H9 (cell line): ENCODE measurements at regions not wholly inside any gene's neighbourhood (a gene's known extent, or its start where the extent isn't known, plus 50 kb on each side); places are given as distances from the start of the nearest gene placed in this dataset.

Experiments
- DNase-seq: peaks from one replicate; pipeline ENCODE4 v3.0.0-alpha.2; 2017
- H2AFZ ChIP-seq: one replicate; pipeline ENCODE4 v1.6.1; 2013; ENCODE audit warnings: mild to moderate bottlenecking, low read length, control low read depth, moderate library complexity
- H2AK5ac ChIP-seq: 2 replicates; pipeline ENCODE4 v1.6.1; 2013; ENCODE audit warnings: low read length, control low read depth, mixed read lengths; ENCODE audit not compliant: insufficient read length
- H2BK120ac ChIP-seq: one replicate; pipeline ENCODE4 v1.6.1; 2013; ENCODE audit warnings: low read depth, mild to moderate bottlenecking, low read length, control low read depth, inconsistent platforms; ENCODE audit not compliant: poor library complexity, severe bottlenecking
- H2BK12ac ChIP-seq: 2 replicates; pipeline ENCODE4 v1.6.1; 2013; ENCODE audit warnings: low read length, control low read depth, mixed read lengths, low read depth; ENCODE audit not compliant: insufficient read length
- H2BK15ac ChIP-seq: 2 replicates; pipeline ENCODE4 v1.6.1; 2013; ENCODE audit warnings: low read depth, low read length, control low read depth
- H2BK20ac ChIP-seq: one replicate; pipeline ENCODE4 v1.6.1; 2013; ENCODE audit warnings: low read depth, mild to moderate bottlenecking, low read length, control low read depth, inconsistent platforms; ENCODE audit not compliant: poor library complexity, severe bottlenecking
- H2BK5ac ChIP-seq: 2 replicates; pipeline ENCODE4 v1.6.1; 2013; ENCODE audit warnings: low read length, control low read depth, mixed read lengths; ENCODE audit not compliant: insufficient read length
- H3K14ac ChIP-seq: 2 replicates; pipeline ENCODE4 v1.6.1; 2013; ENCODE audit warnings: low read length, control low read depth; ENCODE audit not compliant: insufficient read depth
- H3K18ac ChIP-seq: 2 replicates; pipeline ENCODE4 v1.6.1; 2013; ENCODE audit warnings: low read depth, mild to moderate bottlenecking, mixed read lengths, low read length, control low read depth; ENCODE audit not compliant: insufficient read length
- H3K23ac ChIP-seq: 2 replicates; pipeline ENCODE4 v1.6.1; 2013; ENCODE audit warnings: low read length, control low read depth, mixed read lengths, low read depth; ENCODE audit not compliant: insufficient read length
- H3K23me2 ChIP-seq: 2 replicates; pipeline ENCODE4 v1.6.1; 2013; ENCODE audit warnings: low read depth, mild to moderate bottlenecking, mixed read lengths, low read length, control low read depth; ENCODE audit not compliant: insufficient read length, poor library complexity, severe bottlenecking
- H3K27ac ChIP-seq: 2 replicates; pipeline ENCODE4 v1.5.1; 2013; ENCODE audit warnings: low read length, control low read depth, mixed read lengths, low read depth; ENCODE audit not compliant: insufficient read length
- H3K27me3 ChIP-seq: 2 replicates; pipeline ENCODE4 v1.6.1; 2013; ENCODE audit warnings: low read length, control low read depth, inconsistent platforms; ENCODE audit not compliant: insufficient read depth
- H3K4ac ChIP-seq: 2 replicates; pipeline ENCODE4 v1.6.1; 2013; ENCODE audit warnings: low read depth, mild to moderate bottlenecking, control low read depth, inconsistent platforms, low read length, moderate library complexity
- H3K4me1 ChIP-seq: 2 replicates; pipeline ENCODE4 v1.6.1; 2013; ENCODE audit warnings: low read length, control low read depth, inconsistent platforms; ENCODE audit not compliant: insufficient read depth
- H3K4me2 ChIP-seq: 2 replicates; pipeline ENCODE4 v1.6.1; 2013; ENCODE audit warnings: low read length, control low read depth, mixed read lengths; ENCODE audit not compliant: insufficient read length, insufficient read depth
- H3K56ac ChIP-seq: 2 replicates; pipeline ENCODE4 v1.6.1; 2013; ENCODE audit warnings: low read depth, mild to moderate bottlenecking, mixed read lengths, low read length, control low read depth; ENCODE audit not compliant: insufficient read length
- H3K79me1 ChIP-seq: 2 replicates; pipeline ENCODE4 v1.6.1; 2013; ENCODE audit warnings: low read depth, mild to moderate bottlenecking, moderate library complexity, low read length, control low read depth, inconsistent platforms; ENCODE audit not compliant: insufficient read depth, poor library complexity, severe bottlenecking
- H3K79me2 ChIP-seq: 2 replicates; pipeline ENCODE4 v1.6.1; 2013; ENCODE audit warnings: low read length, control low read depth, inconsistent platforms; ENCODE audit not compliant: insufficient read depth
- H3K9ac ChIP-seq: 2 replicates; pipeline ENCODE4 v1.6.1; 2013; ENCODE audit warnings: low read length, control low read depth, mixed read lengths; ENCODE audit not compliant: insufficient read length; ENCODE audit errors: extremely low read depth
- H3K9me3 ChIP-seq: one replicate; pipeline ENCODE4 v1.6.1; 2013; ENCODE audit warnings: low read depth, low read length, inconsistent platforms; ENCODE audit not compliant: control insufficient read depth
- H3T11ph ChIP-seq: one replicate; pipeline ENCODE4 v1.6.1; 2013; ENCODE audit warnings: mild to moderate bottlenecking, low read length, control low read depth, inconsistent platforms
- H4K20me1 ChIP-seq: one replicate; pipeline ENCODE4 v1.6.1; 2013; ENCODE audit not compliant: control insufficient read depth, insufficient read length, insufficient read depth
- H4K5ac ChIP-seq: 2 replicates; pipeline ENCODE4 v1.6.1; 2013; ENCODE audit warnings: low read depth, mild to moderate bottlenecking, mixed read lengths, low read length, control low read depth; ENCODE audit not compliant: insufficient read length
- H4K8ac ChIP-seq: replicated peaks from 2 replicates; pipeline ENCODE4 v1.6.1; 2013; ENCODE audit warnings: low read length, control low read depth, mixed read lengths, low read depth; ENCODE audit not compliant: insufficient read length
- H4K91ac ChIP-seq: 2 replicates; pipeline ENCODE4 v1.6.1; 2013; ENCODE audit warnings: low read depth, mild to moderate bottlenecking, moderate library complexity, mixed read lengths, low read length, control low read depth; ENCODE audit not compliant: insufficient read length
- H3K27ac Mint-ChIP-seq, 3 experiments: 2 replicates in 2 of 3; 3 replicates in 1 of 3; pipeline ENCODE4 v1.8.0; 2020 to 2021; ENCODE audit warnings: mixed read lengths in 3 of 3, mild to moderate bottlenecking in 1 of 3, moderate library complexity in 1 of 3
- H3K27me3 Mint-ChIP-seq: 2 replicates; pipeline ENCODE4 v1.8.0; 2021; ENCODE audit warnings: low read depth, mild to moderate bottlenecking, moderate library complexity, mixed read lengths
- H3K36me3 Mint-ChIP-seq, 3 experiments: 2 replicates in 2 of 3; 3 replicates in 1 of 3; pipeline ENCODE4 v1.8.0; 2020 to 2021; ENCODE audit warnings: low read depth in 3 of 3, mixed read lengths in 3 of 3; ENCODE audit not compliant: insufficient read depth in 1 of 3
- H3K4me1 Mint-ChIP-seq, 2 experiments: 2 replicates each; pipeline ENCODE4 v1.8.0; 2020; ENCODE audit warnings: mixed read lengths in 2 of 2
- H3K4me3 Mint-ChIP-seq, 2 experiments: 2 replicates in 1 of 2; 3 replicates in 1 of 2; pipeline ENCODE4 v1.8.0; 2020 to 2021; ENCODE audit warnings: mild to moderate bottlenecking in 2 of 2, mixed read lengths in 2 of 2, moderate library complexity in 1 of 2
- H3K9me3 Mint-ChIP-seq, 2 experiments: 2 replicates in 1 of 2; 3 replicates in 1 of 2; pipeline ENCODE4 v1.8.0; 2020; ENCODE audit warnings: mild to moderate bottlenecking in 2 of 2, mixed read lengths in 2 of 2, moderate library complexity in 1 of 2
- CTCF ChIP-seq: fragments of 200-600 bp; sonication (generic); conservative IDR thresholded peaks from 3 replicates; pipeline ENCODE4 v1.8.0; 2021; ENCODE audit warnings: antibody characterized with exemption, mild to moderate bottlenecking
- WGBS: extraction: QIAGEN DNeasy Blood & Tissue Kit; methylation state at CpG from one replicate; pipeline ENCODE4 v1.1.7; 2013; ENCODE audit warnings: missing lambda C conversion rate, low lambda C conversion rate, mixed read lengths; ENCODE audit not compliant: insufficient read length; ENCODE audit errors: extremely low coverage; 5-methylcytosine and 5-hydroxymethylcytosine counted together

- Mint-ChIP-seq H3K27me3 (peaks cover 39% of the 10 kb centered on the region), H3K4me3 (no peak overlapping the region), H3K36me3 (peaks cover 0 to 3% (median 2%) of the 10 kb centered on the region in 3 experiments; a peak in 4 of 7 replicates), H3K9me3 (peaks cover 0 to 2% of the 10 kb centered on the region in 2 experiments; a peak in 2 of 5 replicates), H3K27ac (no peak overlapping the region), H3K4me1 (no peaks in the 10 kb centered on the region)
- DNase-seq, result no peak
- H2BK15ac ChIP-seq, result no peak overlapping the region
- no peak overlapping the region for H3K4ac ChIP-seq
- H3K27me3 ChIP-seq, result no peaks in the 10 kb centered on the region; the same call in 1 of the 2 replicates
- no peaks in the 10 kb centered on the region for H3K23me2 ChIP-seq
- no peak overlapping the region for H2BK12ac ChIP-seq
- H3K79me1 ChIP-seq, result no peaks in the 10 kb centered on the region
- no peak overlapping the region for H3K27ac ChIP-seq
- H4K8ac ChIP-seq, result no peak overlapping the region
- no peak overlapping the region for H4K5ac ChIP-seq
- WGBS, result no CpG with 5 or more reads among the region's 7 CpGs
- no peaks in the 10 kb centered on the region for H4K20me1 ChIP-seq
- no peak overlapping the region for H3K14ac ChIP-seq
- H3K56ac ChIP-seq, result no peak overlapping the region
- no peak overlapping the region for H2AFZ ChIP-seq
- no peaks in the 10 kb centered on the region for H3K79me2 ChIP-seq
- no peaks in the 10 kb centered on the region for H3K9me3 ChIP-seq
- H2BK120ac ChIP-seq, result no peak overlapping the region
- no peak overlapping the region for H3K9ac ChIP-seq
- H2BK20ac ChIP-seq, result no peak overlapping the region
- TF ChIP-seq CTCF, result no peak
- no peak overlapping the region for H2BK5ac ChIP-seq
- H2AK5ac ChIP-seq, result no peak overlapping the region
- H3K18ac ChIP-seq, result no peak overlapping the region
- no peak overlapping the region for H4K91ac ChIP-seq
- no peak overlapping the region for H3T11ph ChIP-seq
- H3K23ac ChIP-seq, result no peak overlapping the region
- no peaks in the 10 kb centered on the region for H3K4me1 ChIP-seq
- H3K4me2 ChIP-seq, result no peak overlapping the region
Measured at GRCh38 chr10:78794736-78795455, 273.9 kb upstream of the ZMIZ1 start.
